ENCODE measurements at regions not wholly inside any gene's neighbourhood (a gene's known extent, or its start where the extent isn't known, plus 50 kb on each side); places are given as distances from the start of the nearest gene placed in this dataset.

DNA sequence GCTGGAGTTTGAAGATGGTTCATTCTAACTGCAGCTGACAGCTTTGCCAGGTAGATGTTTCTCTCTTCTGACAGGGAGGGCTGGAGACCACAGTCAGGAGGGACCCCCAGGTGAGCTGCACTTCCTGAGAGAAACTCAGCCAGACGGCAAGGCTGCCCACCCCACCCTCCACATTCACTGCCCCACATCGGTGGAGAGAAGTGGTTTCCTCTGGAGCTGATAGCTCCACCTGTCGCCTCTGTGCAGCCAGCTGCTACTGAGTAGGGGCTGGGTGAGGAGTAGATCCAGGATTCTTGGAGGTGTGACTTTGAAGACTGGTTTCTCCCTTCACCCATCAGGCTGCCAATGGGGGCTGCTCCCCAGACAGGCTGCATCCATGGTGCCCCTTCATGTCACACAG is 175.0 kb downstream of the CARTPT start:
- no peak for TF ChIP-seq ZNF629 (CRISPR knock-in tag; conservative IDR thresholded peaks at IDR 0.05)
- TF ChIP-seq MED13 (CRISPR knock-in tag; IDR thresholded peaks at IDR 0.05), result no peak
- no peak for TF ChIP-seq IKZF1 (IDR thresholded peaks at IDR 0.05)
- no peak for TF ChIP-seq CCAR2 (optimal IDR thresholded peaks at IDR 0.05; ENCODE audit: low read depth, low read length)
- TF ChIP-seq, protein P1, sequence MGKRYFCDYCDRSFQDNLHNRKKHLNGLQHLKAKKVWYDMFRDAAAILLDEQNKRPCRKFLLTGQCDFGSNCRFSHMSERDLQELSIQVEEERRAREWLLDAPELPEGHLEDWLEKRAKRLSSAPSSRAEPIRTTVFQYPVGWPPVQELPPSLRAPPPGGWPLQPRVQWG (CRISPR knock-in tag; IDR thresholded peaks at IDR 0.05; ENCODE audit: borderline replicate concordance, low read depth), result no peak
- TF ChIP-seq ZFP36 (IDR thresholded peaks at IDR 0.05; ENCODE audit: borderline replicate concordance, low read depth, low read length, partially characterized antibody), result no peak
- no peak for TF ChIP-seq ZNF12 (CRISPR knock-in tag; IDR thresholded peaks at IDR 0.05)
- no peak for TF ChIP-seq ZNF75D (CRISPR knock-in tag; IDR thresholded peaks at IDR 0.05; ENCODE audit: borderline replicate concordance)
- TF ChIP-seq, protein P2, sequence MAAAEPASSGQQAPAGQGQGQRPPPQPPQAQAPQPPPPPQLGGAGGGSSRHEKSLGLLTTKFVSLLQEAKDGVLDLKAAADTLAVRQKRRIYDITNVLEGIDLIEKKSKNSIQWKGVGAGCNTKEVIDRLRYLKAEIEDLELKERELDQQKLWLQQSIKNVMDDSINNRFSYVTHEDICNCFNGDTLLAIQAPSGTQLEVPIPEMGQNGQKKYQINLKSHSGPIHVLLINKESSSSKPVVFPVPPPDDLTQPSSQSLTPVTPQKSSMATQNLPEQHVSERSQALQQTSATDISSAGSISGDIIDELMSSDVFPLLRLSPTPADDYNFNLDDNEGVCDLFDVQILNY (CRISPR knock-in tag; conservative IDR thresholded peaks at IDR 0.05), result no peak
- no peak for TF ChIP-seq CREB1 (IDR thresholded peaks at IDR 0.05)
- no peak for TF ChIP-seq CREB1 (CRISPR knock-in tag; IDR thresholded peaks at IDR 0.05)
- TF ChIP-seq, protein P3, sequence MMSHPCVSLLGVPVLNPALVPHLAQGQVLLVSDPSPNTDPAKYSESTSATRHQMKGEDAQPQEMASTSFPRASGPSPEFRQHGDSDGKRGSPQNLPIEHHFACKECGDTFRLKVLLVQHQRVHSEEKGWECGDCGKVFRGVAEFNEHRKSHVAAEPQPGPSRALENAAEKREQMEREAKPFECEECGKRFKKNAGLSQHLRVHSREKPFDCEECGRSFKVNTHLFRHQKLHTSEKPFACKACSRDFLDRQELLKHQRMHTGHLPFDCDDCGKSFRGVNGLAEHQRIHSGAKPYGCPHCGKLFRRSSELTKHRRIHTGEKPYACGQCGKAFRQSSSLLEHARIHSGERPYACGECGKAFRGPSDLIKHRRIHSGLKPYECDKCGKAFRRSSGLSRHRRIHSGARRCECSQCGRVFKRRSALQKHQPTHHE (CRISPR knock-in tag; IDR thresholded peaks at IDR 0.05; ENCODE audit: borderline replicate concordance), result no peak
- no peak for TF ChIP-seq NFKBIZ (CRISPR knock-in tag; IDR thresholded peaks at IDR 0.05)
- TF ChIP-seq NONO (IDR thresholded peaks at IDR 0.05), result no peak
- TF ChIP-seq NONO (CRISPR knock-in tag; conservative IDR thresholded peaks at IDR 0.05), result no peak
- TF ChIP-seq, protein P4, sequence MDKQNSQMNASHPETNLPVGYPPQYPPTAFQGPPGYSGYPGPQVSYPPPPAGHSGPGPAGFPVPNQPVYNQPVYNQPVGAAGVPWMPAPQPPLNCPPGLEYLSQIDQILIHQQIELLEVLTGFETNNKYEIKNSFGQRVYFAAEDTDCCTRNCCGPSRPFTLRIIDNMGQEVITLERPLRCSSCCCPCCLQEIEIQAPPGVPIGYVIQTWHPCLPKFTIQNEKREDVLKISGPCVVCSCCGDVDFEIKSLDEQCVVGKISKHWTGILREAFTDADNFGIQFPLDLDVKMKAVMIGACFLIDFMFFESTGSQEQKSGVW (CRISPR knock-in tag; IDR thresholded peaks at IDR 0.05; ENCODE audit: borderline replicate concordance), result no peak
- no peak for TF ChIP-seq NFRKB (IDR thresholded peaks at IDR 0.05)
- no peak for TF ChIP-seq SP5 (CRISPR knock-in tag; IDR thresholded peaks at IDR 0.05; ENCODE audit: borderline replicate concordance, low read depth)
- TF ChIP-seq ZBTB7A (CRISPR knock-in tag; IDR thresholded peaks at IDR 0.05), result no peak
- H3K27me3 ChIP-seq (ENCODE audit: control insufficient read depth in 1 of 2, insufficient read depth in 2 of 2, low read length in 2 of 2), result peaks cover 0 to 4% of the 10 kb centered on the region in 2 experiments; a peak in 1 of 5 replicates
- H3K4me1 ChIP-seq (ENCODE audit: insufficient read depth, low read length), result no peaks in the 10 kb centered on the region
- no TSS peak for BruUV-seq (replicated peaks)
- H3K4me3 ChIP-seq (replicated peaks in 1 of 3; ENCODE audit: insufficient read depth in 1 of 3, low read depth in 2 of 3, low read length in 3 of 3), result no peak overlapping the region
- H3K36me3 ChIP-seq (replicated peaks in 1 of 2; ENCODE audit: control insufficient read depth in 1 of 2, insufficient read depth in 2 of 2, low read length in 2 of 2), result no peaks in the 10 kb centered on the region
- H3K4me2 ChIP-seq (ENCODE audit: low read depth, low read length), result no peak overlapping the region
- FAIRE-seq (no peak), ATAC-seq (no peak), DNase-seq (ENCODE audit: low spot score) (no peak)
- H3K9ac ChIP-seq (ENCODE audit: insufficient read depth, low read depth, low read length), result no peak overlapping the region
- H4K20me1 ChIP-seq (ENCODE audit: insufficient read depth, low read length), result no peaks in the 10 kb centered on the region
- H2AFZ ChIP-seq (ENCODE audit: low read length), result no peak overlapping the region
- in situ Hi-C loops (cut with HindIII; ENCODE audit: extremely low pct_ligation_motif_present, low pct_unique_long_range_greater_than_20kb), result no loop called here
- ChIA-PET CTCF (ENCODE audit: low intra/inter-chr PET ratio, low total read pairs) (no interaction called here), POLR2A (no interaction called here)
- intact Hi-C loops (cut with micrococcal nuclease; ENCODE audit: unreplicated experiment), result no loop called here
- 0% methylated on average over 1 of the region's 3 CpGs for WGBS (ENCODE audit: low lambda C conversion rate)
- no peaks in the 10 kb centered on the region for H3K79me2 ChIP-seq (ENCODE audit: insufficient read depth, low read length)
- H3K9me3 ChIP-seq (ENCODE audit: low read length), result no peaks in the 10 kb centered on the region
- no peak overlapping the region for H3K27ac ChIP-seq (ENCODE audit: extremely low read length, insufficient read depth, low read length)
